Activated CD8-positive, alpha-beta memory T cell treated with anti-CD3 and anti-CD28 coated beads, Interleukin-2, amount 10 ng/mL, durations not matched to agents 7 days and 5 days (primary cell): ENCODE measurements at regions not wholly inside any gene's neighbourhood (a gene's known extent, or its start where the extent isn't known, plus 50 kb on each side); places are given as distances from the start of the nearest gene placed in this dataset.
"Not testable (repeated sequence)": the region's sequence is repeated elsewhere in the genome, so short reads cannot be mapped to it uniquely, and the experiment has no call there.

Source experiments
- ATAC-seq: fragments of 150-1000 bp; cut with Tn5 transposase; one replicate; pipeline ENCODE4 v1.10.0; 2021; ENCODE audit warnings: moderate library complexity
- CTCF ChIA-PET: fragments of 350-600 bp; sonication (Branson Sonifier 250); formaldehyde crosslinking; loops from one replicate; lab custom pipeline; 2021; ENCODE audit warnings: antibody characterized with exemption; lab: Charles Lee
- DNase-seq: peaks from one replicate; pipeline ENCODE4 v3.0.0-alpha.2; 2020
- H3K27ac Mint-ChIP-seq: one replicate; pipeline ENCODE4 v1.8.0; 2021; ENCODE audit warnings: mild to moderate bottlenecking, mixed read lengths
- H3K27me3 Mint-ChIP-seq: one replicate; pipeline ENCODE4 v1.8.0; 2021; ENCODE audit warnings: mixed read lengths
- H3K36me3 Mint-ChIP-seq: one replicate; pipeline ENCODE4 v1.8.0; 2021; ENCODE audit warnings: mild to moderate bottlenecking, mixed read lengths
- H3K4me1 Mint-ChIP-seq: one replicate; pipeline ENCODE4 v1.8.0; 2021; ENCODE audit warnings: mixed read lengths
- H3K4me3 Mint-ChIP-seq: one replicate; pipeline ENCODE4 v1.8.0; 2021; ENCODE audit warnings: mild to moderate bottlenecking, moderate library complexity, mixed read lengths
- H3K9me3 Mint-ChIP-seq: one replicate; pipeline ENCODE4 v1.8.0; 2022; ENCODE audit warnings: low read depth, mixed read lengths

DNA sequence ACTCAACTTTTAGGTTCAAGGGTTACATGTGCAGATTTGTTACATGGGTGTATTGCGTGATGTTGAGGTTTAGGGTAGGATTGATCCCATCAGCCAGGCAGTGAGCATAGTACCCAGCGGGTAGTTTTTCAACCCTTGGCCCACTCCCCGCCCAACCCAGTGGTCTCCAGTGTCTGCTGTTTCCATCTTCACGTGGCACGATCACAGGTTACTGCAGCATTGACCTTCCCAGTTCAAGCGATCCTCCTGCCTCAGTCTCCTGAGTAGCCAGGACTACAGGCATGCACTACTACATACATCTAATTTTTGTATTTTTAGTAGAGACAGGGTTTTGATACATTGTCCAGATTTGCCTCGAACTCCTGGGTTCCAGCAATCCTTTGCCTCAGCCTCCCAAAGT lies 905.7 kb upstream of the ZNF722 start:
- no peaks in the 10 kb centered on the region for H3K4me1 Mint-ChIP-seq
- no peak for ATAC-seq
- no peak overlapping the region for H3K27ac Mint-ChIP-seq
- no peaks in the 10 kb centered on the region for H3K27me3 Mint-ChIP-seq
- no peak overlapping the region for H3K4me3 Mint-ChIP-seq
- peaks cover 30% of the 10 kb centered on the region for H3K9me3 Mint-ChIP-seq
- CTCF ChIA-PET = no interaction called here
- DNase-seq = no peak
- no peaks in the 10 kb centered on the region for H3K36me3 Mint-ChIP-seq

DNA sequence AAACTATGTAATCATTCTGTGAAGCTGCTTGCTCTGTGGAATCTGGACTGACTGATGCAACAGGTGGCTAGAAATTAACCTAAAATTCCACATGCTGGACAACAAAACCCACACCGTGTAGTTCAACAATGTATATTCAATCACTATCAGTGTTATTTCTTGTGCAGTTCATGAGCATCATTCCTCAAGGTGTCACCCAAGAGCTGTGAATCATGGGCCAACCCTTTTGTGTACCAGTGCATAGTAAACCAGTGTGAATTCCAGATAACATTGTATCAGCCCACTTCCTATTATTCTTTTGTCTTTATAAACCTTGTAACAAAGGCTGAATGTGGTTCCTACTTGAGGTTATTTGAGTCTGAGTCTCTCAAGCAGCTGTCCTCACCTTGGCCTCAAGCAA lies 905.2 kb upstream of the ZNF722 start:
- H3K27me3 Mint-ChIP-seq = no peaks in the 10 kb centered on the region
- H3K9me3 Mint-ChIP-seq = peaks cover 25% of the 10 kb centered on the region
- CTCF ChIA-PET = no interaction called here
- ATAC-seq = no peak
- no peak overlapping the region for H3K27ac Mint-ChIP-seq
- no peak for DNase-seq
- no peak overlapping the region for H3K4me3 Mint-ChIP-seq
- H3K36me3 Mint-ChIP-seq = no peaks in the 10 kb centered on the region
- H3K4me1 Mint-ChIP-seq = no peaks in the 10 kb centered on the region

DNA sequence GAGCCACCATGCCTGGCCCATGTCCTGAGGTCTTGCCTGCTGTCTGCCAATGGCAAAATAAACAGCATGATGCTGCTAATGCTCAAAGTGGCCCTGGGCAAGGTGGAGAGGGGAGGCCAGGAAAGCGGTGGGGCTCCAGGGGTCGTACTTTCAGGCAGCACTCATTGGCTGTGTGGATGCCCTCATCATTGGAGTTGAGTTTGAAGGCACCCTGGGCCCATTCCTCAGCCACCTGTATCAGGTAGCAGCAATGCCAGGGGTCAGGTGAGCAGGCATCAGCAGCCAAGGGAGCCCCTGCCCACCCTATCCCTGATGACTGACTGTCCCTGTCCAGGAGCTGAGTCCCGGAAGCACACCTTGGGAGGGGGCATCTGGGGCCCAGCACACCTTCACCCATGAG lies 902.5 kb upstream of the ZNF722 start:
- CTCF ChIA-PET = no interaction called here
- ATAC-seq = no peak
- no peak for DNase-seq
- Mint-ChIP-seq H3K27me3 (no peaks in the 10 kb centered on the region), H3K4me1 (no peaks in the 10 kb centered on the region), H3K36me3 (no peaks in the 10 kb centered on the region), H3K27ac (no peak overlapping the region), H3K4me3 (no peak overlapping the region), H3K9me3 (peaks cover 20% of the 10 kb centered on the region)

- ATAC-seq (no peak), DNase-seq (no peak)
- Mint-ChIP-seq H3K4me3 (no peak overlapping the region), H3K27me3 (no peaks in the 10 kb centered on the region), H3K27ac (no peak overlapping the region), H3K9me3 (peaks cover 42% of the 10 kb centered on the region), H3K36me3 (no peaks in the 10 kb centered on the region), H3K4me1 (no peaks in the 10 kb centered on the region)
- CTCF ChIA-PET = no interaction called here
Observed at GRCh38 chr7:63104666-63105065, 894.0 kb upstream of the ZNF722 start.

GRCh38 chr7:63105978-63106377 lies 892.7 kb upstream of the ZNF722 start:
- Mint-ChIP-seq H3K4me1 (no peaks in the 10 kb centered on the region), H3K27ac (no peak overlapping the region), H3K4me3 (no peak overlapping the region), H3K9me3 (peaks cover 33% of the 10 kb centered on the region), H3K27me3 (no peaks in the 10 kb centered on the region), H3K36me3 (no peaks in the 10 kb centered on the region)
- ATAC-seq (no peak), DNase-seq (no peak)
- CTCF ChIA-PET = no interaction called here

- no peaks in the 10 kb centered on the region for H3K4me1 Mint-ChIP-seq
- H3K27me3 Mint-ChIP-seq = no peaks in the 10 kb centered on the region
- DNase-seq (no peak), ATAC-seq (no peak)
- CTCF ChIA-PET = no interaction called here
- peaks cover 28% of the 10 kb centered on the region for H3K9me3 Mint-ChIP-seq
- H3K4me3 Mint-ChIP-seq = no peak overlapping the region
- H3K36me3 Mint-ChIP-seq = no peaks in the 10 kb centered on the region
- H3K27ac Mint-ChIP-seq = no peak overlapping the region
Observed at GRCh38 chr7:63106506-63107388, 891.9 kb upstream of the ZNF722 start.

GRCh38 chr7:63111511-63111910 lies 887.1 kb upstream of the ZNF722 start:
- CTCF ChIA-PET, H3K4me1 Mint-ChIP-seq, H3K27ac Mint-ChIP-seq, H3K36me3 Mint-ChIP-seq, DNase-seq, ATAC-seq, H3K27me3 Mint-ChIP-seq, H3K4me3 Mint-ChIP-seq: not testable (repeated sequence)
- H3K9me3 Mint-ChIP-seq = peaks cover 14% of the 10 kb centered on the region

- DNase-seq = no peak
- CTCF ChIA-PET = no interaction called here
- H3K27ac Mint-ChIP-seq = no peak overlapping the region
- peaks cover 8% of the 10 kb centered on the region for H3K9me3 Mint-ChIP-seq
- ATAC-seq = no peak
- H3K4me3 Mint-ChIP-seq = no peak overlapping the region
- H3K4me1 Mint-ChIP-seq = no peaks in the 10 kb centered on the region
- no peaks in the 10 kb centered on the region for H3K36me3 Mint-ChIP-seq
- H3K27me3 Mint-ChIP-seq = no peaks in the 10 kb centered on the region
Observed at GRCh38 chr7:63112764-63113712, 885.6 kb upstream of the ZNF722 start.

GRCh38 chr7:63113713-63114285 lies 884.9 kb upstream of the ZNF722 start:
- no peaks in the 10 kb centered on the region for H3K36me3 Mint-ChIP-seq
- no peak for DNase-seq
- H3K9me3 Mint-ChIP-seq = peaks cover 8% of the 10 kb centered on the region
- H3K4me1 Mint-ChIP-seq = no peaks in the 10 kb centered on the region
- H3K27me3 Mint-ChIP-seq = no peaks in the 10 kb centered on the region
- CTCF ChIA-PET = no interaction called here
- ATAC-seq = no peak
- H3K27ac Mint-ChIP-seq = no peak overlapping the region
- no peak overlapping the region for H3K4me3 Mint-ChIP-seq

- ATAC-seq = no peak
- Mint-ChIP-seq H3K4me3 (no peak overlapping the region), H3K27ac (no peak overlapping the region), H3K9me3 (peaks cover 8% of the 10 kb centered on the region), H3K27me3 (no peaks in the 10 kb centered on the region), H3K4me1 (no peaks in the 10 kb centered on the region), H3K36me3 (no peaks in the 10 kb centered on the region)
- CTCF ChIA-PET = no interaction called here
- DNase-seq = no peak
Observed at GRCh38 chr7:63114371-63114985, 884.2 kb upstream of the ZNF722 start.
